ENCODE measurements at regions not wholly inside any gene's neighbourhood (a gene's known extent, or its start where the extent isn't known, plus 50 kb on each side); places are given as distances from the start of the nearest gene placed in this dataset.

DNA sequence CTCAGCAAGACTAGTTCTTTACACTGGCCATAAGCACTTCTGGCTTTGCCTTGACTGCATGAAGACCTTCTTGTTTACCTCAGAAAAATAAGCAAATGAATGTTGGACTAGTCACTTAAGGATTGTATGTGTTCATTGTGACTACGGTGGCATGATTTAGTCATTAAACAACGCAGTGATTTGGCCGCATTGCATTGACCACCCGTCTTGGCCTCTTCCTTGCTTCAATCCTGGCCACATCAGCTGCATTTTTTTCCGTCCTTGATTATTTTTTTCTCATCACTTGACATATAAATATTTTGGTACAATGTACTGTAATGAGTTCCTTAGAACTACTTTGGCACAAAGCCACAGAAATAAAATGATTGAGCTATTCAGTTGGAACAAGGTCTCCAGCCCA lies 656.2 kb downstream of the RAB28 start:
- no peak for DNase-seq

DNA sequence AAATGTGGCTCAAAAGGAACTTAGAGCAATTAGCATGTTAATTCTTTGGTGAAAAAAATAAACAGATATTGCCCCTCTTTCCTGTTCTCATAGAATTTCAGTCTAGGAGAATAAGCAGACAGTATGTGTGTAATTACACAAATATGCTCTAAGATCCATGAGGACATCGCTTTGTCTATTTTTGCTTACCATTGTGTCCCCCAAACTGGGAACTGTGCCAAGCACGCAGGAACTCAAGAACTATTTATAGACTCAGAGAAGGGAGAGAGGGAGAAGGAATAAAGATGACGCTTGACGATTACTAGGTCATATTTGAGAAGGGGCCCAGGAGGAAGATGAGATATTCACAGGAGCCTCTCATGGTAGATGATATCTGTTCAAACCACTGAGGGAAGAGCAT lies 692.6 kb downstream of the RAB28 start:
- no peak for DNase-seq

DNA sequence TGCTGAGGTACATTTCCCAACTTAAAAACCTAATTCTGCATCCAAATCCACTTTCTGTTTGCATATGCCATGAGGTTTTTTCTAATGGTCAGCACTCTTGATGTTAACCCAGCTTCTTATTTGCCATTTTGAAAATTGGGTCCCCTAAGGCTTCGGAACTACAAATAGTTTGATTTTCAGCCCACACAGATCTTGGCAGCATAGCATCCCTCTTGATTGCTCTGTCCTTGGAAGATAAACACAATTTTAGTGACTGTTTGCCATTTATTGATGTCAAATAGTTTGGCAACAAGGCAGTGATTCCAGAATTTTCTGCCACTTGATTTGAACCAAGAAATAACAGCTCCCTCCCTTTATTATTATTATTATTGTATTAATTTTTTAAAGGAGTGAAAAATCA lies 696.9 kb downstream of the RAB28 start:
- DNase-seq, result no peak

DNA sequence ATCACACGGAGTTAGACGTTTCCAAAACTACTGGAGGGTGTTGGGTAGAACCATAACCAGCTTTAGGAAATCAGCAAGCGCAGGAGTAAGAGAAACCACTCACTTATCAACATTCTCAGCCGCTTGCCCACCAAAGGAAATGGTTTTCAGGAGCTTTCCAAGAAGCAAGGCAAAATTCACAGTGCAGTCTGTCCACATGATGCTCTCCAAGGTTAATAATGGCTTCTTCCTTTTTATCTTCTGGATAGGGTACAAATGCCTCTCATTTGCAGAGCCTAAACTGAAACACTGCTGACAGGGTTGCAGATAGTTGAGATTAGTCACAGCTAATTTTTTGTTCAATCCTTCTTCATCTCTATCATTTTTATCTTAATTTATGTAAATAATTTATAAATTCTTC lies 705.4 kb downstream of the RAB28 start:
- DNase-seq, result no peak

DNA sequence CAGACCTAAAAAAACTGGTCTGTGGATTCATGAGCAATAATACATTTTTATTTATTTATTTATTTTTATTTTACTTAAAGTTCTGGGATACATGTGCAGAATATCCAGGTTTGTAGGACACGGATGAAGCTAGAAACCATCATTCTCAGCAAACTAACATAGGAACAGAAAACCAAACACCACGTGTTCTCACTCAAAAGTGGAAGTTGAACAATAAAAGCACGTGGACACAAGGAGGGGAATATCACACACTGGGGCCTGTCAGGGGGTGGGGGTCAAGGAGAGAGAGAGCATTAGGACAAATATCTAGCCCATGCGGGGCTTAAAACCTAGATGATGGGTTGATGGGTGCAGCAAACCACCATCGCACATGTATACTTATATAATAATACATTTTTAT lies 705.9 kb downstream of the RAB28 start:
- DNase-seq, result no peak

DNA sequence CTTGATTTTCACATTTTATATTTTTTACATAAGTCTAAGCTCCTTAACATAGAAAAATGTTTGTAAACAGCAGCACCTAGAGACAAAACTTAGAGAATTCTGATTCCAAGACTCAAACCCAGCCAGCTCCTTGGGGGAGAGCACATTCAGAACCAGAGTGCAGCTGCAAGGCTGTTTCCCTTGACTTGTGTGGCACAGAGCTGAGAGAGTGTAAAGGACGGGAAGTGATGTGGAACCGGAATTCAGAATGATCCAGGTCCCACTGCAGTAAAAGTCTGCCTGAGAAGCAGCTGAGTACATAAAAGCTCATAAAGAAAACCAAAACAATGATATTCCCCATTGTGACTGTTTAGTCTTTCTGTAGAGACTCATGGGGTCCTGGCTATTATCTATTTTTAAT lies 713.8 kb downstream of the RAB28 start:
- DNase-seq, result no peak

DNA sequence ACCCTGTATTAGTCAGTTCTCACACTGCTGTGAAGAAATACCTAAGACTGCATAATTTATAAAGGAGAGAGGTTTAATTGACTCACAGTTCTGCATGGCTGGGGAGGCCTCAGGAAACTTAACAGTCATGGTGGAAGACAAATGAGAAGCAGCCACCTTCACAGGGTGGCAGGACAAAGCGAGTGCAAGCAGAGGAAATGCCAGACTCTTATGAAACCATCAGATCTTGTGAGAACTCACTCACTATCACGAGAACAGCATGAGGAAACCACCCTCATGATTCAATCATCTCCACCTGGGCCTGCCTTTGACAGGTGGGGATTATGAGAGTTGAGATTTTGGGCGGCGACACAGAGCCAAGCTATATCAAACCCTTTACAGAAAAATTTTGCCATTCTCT lies 722.4 kb downstream of the RAB28 start:
- DNase-seq, result no peak

DNA sequence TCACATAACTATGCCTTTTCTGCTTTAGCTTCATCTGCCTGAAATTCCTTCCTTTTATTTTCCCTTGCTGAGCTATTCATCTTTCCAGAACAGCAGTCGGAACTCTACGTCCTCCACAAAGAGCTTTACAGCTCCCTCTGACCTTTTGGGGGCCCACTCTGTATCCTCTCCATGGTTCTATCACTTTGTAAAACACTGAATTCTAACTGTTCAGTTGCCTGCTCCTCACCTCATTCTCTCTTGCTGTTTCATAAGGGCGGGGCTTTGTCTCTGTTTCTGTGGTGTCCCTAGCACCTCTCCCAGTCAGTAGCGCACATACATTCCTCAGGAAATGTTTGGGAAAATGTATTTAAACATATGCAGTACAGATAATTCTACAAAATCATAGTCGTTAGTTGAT lies 737.0 kb downstream of the RAB28 start:
- DNase-seq, result no peak

DNA sequence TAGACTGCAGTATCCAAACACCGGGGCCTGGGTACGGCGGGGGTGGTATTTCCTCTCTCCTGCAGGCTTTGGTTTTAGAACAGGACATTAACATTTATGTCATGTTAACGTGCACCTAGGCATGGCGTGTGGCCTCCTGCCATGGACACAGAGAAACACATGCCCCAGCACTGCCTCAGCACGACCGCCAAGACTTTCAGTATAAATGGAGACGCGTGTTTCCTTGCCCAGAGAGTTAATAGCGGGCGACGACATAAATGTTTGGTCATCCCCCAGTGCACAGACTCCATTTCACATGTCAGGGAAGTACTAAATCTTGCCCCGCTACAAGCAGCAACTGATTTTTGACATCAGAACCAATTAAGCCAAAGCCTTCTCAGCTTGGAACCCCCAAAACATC lies 737.9 kb downstream of the RAB28 start:
- DNase-seq, result no peak

DNA sequence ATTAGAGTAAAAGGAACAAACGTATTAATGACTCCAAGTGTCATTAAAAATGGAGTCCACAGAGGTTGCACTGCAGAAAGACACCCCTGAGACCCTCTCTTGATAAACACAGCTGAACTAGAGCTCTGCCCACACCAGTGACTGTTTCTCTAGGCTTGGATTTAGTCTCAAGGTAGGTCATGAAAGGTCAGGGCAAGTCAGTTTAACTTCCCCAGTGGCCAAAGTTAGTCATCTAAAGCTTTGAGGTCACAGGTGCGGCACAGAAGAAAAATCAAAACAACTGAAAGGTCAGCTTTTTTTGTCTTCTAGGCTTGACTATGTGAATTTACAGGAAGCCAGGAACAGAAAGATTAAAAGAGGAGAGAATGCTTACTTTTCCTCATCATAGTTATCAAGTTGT lies 749.6 kb downstream of the RAB28 start:
- no peak for DNase-seq

DNA sequence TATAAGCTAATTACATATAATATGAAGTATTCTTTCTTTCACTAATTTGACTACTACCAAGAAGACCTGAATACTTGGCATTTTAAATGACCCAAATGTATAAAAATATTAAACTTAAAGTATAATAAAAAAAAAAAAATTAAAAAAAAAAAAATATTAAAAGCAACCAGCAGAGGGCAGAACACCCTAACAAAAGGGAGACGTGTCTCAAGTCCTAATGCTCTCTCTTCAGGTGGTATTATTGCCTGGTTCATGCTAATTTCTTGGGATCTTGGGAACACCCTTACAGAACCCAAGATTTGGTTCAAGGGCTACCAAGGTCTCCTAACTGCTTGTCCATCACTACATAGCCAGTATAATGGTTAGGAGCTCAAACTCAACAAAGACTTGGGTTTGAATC lies 754.8 kb downstream of the RAB28 start:
- DNase-seq, result peak in 1 of 2 donors; percentile 10

DNA sequence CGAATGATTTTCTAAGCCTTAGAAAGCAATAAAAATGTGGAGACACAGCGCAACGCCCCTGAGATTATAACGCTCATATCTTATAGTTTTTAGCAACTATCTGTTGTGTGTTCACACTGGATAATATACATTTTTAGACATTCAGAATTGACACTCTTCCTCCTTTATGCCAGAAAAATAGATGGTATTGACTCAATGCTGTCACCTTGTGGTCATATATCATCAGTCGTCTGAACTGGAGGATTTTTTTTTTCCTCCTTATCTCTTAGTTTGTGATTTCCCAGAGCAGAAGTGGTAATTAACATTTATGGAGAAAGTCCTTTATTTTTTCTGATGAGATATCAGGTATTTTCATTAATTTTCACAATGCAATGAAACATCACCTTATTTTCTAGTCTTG lies 759.6 kb downstream of the RAB28 start:
- DNase-seq, result no peak

DNA sequence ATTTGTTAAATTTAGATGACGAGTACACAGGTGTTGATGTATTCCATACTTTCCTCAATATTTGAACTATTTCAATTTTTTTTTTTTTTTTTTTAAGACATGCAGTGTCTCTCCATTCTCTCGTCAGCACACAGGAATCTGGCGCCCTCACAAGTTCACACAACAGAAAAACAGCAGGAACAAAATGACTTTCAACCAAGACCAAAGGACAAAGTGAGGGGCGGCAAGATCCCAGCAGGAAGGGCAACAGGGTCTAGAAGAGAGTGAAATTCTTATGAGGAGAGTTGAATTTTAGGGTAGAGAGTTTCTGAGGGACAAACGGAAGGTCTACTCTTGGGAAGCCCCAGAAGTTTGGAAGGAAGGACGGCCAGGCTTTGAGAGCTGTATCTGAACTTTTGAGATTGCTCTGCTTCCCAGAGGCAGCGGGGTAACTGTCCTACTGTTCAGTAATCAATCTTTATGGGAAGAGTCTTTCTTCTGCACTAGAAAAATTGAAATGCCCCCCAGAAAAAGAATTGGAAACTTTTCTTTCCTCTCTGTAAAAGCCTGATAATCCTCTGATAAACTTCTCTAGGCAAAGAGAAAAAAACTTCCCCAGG lies 760.2 kb downstream of the RAB28 start:
- no peak for DNase-seq

DNA sequence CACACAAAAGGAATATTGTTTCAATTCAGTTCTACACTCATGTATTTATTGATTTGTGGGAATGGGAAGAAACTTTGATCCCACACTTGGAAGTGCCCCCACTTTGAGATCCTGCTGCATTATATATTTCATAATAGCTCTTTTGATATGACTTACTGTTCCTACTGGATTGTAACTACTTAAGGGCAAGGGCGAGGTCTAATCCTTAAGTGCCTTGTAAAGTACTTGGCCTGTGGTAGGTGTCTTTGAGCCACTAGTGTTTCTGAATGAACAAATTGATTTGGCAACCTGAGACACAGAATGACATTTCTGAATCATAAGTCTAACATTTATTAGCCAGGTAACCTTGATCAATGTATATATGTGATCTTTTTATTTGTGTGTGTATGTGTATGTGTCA lies 767.2 kb downstream of the RAB28 start:
- no peak for DNase-seq

DNA sequence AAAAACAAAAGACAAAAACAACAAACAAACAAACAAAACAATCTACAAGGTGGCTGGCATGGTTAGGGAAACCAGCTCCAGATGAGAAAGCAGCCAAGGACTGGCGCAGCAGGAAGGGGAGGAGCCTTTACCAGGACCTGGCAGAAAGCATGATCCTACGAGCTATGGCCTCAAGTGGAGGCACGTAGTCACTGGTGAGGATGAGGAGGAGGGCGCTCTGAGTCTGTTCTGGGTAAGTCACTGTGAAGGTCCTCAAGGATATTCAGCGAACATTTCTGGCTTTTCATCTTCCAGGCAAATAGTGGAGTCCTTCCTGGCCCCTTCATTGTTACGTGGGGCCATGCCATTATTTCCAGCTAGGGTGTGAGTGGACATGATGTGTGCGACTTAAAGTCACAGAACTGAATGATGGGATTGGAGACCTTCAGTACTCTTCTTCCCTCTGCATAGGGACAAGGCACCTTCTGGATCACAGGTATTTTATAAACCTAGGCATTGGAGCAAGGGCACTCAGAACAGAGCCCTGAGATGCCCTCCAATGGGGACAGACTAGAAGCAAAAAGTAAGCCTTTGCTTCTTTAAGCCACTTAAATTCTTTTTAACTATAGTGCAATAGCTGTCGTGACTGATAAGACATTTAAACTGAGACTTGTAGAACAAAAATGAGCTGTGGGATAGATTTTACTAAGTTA lies 771.3 kb downstream of the RAB28 start:
- DNase-seq, result no peak

DNA sequence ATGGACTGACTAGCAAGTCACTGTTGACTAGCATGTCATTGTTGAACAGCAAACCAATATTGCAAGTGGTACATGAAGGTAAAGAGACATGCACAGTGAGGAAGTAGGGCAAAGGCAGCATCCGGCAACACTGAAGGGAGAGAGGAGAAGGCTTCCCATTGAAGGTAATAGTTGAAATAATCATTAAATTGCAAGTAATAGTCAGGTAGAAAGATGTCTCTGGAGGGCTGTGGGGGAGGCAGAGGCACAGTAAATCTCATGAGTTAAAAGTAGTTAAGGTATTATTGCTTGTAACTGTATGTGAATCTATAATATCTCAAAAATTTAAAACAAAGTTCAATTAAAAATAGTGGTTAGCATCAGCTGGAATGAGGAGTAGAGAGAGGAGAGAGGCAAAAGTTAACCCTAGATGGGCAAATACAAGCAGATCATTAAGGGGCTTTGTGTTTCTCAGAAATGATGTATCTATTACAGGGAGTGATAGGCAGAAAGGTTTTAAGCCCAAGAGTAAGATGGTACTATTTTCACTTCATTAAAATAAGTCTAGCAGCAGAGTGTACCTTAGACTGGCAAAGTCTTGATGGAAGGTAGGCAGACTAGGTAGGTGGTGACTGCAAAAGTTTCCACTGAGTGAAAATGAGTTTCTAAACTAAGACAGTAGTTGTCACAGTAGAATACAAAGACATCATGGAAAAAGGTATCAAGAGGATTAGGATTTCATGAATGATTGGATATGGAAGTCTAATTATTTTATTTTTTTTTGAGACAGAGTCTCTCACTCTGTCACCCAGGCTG lies 776.6 kb downstream of the RAB28 start:
- DNase-seq, result no peak

DNA sequence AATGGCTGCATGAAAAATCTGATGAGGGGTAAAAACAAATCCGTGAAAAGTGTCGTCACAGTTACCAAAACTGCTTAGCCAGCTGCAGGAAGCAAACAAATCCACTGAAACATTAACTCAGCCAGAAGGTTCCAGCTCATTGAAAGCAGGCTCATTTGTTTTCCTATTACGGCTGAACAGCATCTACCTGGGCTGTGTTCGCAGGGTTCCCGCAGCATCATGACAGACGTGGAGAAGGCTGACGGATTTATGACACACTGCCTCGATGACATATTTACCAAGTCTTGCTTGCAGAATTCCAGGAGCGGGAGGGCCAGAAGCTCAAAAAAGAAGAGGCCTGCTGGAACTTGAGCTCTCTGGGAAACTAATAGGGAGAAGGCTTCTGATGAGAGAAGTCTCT lies 781.1 kb downstream of the RAB28 start:
- DNase-seq, result no peak

DNA sequence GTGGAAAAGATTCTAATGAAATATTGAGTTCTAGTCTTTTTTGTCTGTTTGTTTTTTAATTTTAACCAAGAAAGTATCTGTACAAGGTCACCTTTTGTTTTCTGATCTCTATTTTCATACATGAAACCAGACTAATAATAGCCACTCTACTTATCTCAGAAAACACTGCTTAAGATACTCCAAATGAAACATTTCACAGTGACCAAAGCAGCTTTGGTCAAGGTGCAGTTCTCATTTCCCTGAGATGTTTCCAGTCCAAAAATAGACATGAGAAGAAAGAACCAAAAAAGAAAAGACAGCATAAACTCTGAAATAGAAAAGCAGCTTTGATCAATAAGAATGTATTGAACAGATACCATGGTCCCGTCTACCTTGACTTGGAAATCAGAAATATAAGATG lies 782.8 kb downstream of the RAB28 start:
- DNase-seq, result no peak

DNA sequence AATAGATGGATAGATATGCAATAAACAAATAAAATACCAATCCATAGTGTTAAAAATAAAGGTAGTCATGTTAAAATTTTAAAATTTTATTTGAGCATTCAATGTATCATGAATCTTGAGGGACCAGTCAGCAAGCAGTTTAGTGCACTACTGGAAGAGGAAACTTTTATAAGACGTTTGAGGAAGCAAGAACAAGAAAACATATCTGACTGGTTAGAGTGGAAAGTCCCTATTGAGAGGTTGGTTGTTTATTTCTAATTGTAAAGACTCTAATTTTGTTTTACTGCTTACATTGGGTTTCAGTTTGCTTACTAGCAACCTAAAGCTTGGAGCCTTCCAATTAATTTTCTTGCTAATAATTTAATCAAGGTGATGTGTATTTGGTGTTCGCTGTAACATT lies 786.2 kb downstream of the RAB28 start:
- no peak for DNase-seq

DNA sequence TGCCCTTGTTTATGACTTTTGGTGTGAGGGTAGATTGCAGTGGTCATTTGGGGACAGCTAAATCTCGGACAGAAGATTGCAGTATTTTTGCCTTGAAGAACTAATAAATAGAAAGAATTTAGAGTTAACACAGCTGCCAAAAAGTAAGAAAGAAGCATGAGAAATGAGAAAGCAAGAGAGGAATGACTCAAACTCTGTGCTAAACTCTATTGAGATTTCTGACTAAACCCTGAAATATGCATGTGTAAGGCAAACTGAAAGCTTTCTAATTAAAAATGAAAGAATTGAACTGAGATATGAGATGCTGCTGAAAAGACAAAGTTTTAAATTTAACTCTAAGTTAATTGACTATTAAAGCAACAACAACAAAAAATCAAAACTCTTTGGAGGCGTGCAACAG lies 791.3 kb downstream of the RAB28 start:
- no peak for DNase-seq

DNA sequence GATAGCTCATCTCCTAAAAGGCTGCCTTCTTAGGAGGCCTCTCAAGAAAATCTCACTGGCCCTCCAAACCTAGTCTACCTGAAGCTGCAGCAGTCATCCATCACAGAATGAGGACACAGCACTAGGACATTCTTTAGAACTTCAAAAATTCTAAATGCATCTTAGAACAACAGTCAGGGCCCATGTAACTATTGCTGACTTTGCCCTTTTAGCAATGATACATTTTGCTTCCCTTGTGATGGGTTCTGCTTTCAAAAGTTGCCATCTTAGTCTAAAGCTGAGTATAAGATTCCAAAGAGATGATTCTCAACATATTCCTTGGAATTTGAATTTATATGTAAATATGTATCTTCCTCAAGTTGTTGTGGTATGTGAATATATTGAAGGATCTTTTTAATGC lies 793.0 kb downstream of the RAB28 start:
- DNase-seq, result no peak

DNA sequence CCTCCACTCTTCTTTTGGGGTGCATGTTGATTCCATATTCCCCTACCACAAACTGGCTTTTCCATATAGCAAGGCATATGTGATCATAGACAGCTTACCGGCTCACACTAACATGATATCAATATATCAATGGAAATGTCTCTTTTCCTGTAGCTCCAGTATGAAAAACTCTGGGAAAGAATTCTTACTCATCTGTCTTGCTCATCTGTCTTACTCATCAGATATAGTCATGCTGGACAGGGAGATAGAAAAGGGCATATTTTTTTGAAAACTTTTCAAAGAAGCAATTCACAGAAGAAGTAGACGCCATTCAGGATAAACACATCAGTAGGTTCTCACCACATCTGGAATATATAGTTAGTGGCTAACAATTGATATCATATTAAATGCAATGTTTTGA lies 794.7 kb downstream of the RAB28 start:
- no peak for DNase-seq

DNA sequence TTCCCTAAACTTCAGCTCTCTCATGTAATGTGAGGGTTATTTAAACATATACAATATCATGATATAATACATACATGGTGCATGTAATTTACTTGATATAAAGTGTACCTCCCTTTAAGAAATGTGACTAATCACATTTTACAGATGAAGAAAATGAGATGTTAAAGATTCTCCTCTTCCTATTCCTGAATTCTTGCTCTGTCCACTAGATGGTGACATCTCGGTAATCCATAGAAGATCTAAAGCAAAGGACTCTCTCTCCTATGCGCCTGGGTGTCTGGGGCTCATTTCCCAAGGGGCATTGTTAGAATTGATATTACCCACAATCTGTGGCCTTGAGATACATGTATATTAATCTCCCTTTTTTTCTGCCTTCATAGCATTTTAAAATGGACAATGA lies 804.9 kb downstream of the RAB28 start:
- DNase-seq, result no peak

DNA sequence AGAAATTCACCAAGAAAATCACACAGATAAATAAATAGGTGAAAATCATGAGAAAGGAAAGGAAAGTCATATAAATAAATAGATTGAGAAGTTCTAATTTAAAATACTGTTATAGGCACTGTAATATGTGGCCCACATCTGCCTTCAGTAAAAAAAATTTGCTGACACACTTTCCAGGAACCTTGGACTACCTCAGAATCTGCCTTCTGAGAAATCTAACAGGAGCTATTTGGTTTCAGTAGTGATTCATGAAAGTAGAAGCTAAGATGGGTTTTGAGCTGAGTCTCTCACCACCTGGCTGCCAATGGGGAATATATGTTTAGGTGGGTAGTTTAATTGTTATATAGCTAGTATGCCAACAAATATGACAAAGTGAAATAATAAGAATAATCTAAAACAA lies 810.0 kb downstream of the RAB28 start:
- no peak for DNase-seq

All from hippocampal formation (tissue), 2 donors.